RCC 7860 (cell line): ENCODE measurements at regions not wholly inside any gene's neighbourhood (a gene's known extent, or its start where the extent isn't known, plus 50 kb on each side); places are given as distances from the start of the nearest gene placed in this dataset.
A peak's percentile ranks its signal among the peaks of the same experiment; 100 is the strongest.

Experiments used
- DNase-seq: peaks from one replicate; pipeline ENCODE4 v3.0.0-alpha.2; 2015; ENCODE audit warnings: low spot score
- FAIRE-seq: peaks from 2 replicates; lab custom pipeline; 2012; peaks lifted over from hg19 to GRCh38; lab: Jason Lieb, UNC

- no peak for DNase-seq
- no peak for FAIRE-seq
Measured at GRCh38 chr2:79453918-79454317, 58.9 kb upstream of the CTNNA2 start.

DNA sequence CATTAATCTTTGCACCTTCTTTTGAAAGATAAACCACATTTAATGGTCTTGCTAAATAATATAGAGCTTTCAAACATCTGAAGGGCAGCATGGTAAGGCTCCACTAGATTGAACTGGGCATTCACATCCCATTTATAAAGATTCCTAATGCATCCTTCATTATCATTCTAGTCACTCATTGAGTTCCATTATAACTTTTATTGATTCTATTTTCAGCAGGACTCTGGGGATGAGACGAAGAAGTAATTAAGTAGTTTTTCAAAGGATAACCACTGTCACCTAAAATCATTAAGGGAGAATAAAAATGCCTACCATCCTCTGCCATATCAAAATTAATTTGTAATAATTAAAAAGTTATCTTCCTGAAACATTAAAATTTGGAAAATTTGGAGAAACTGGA, 60.2 kb upstream of the CTNNA2 start:
- FAIRE-seq (no peak), DNase-seq (no peak)

GRCh38 chr2:79447463-79447862, 65.4 kb upstream of the CTNNA2 start:
- DNase-seq = no peak
- FAIRE-seq = no peak

GRCh38 chr2:79446313-79446712, 66.5 kb upstream of the CTNNA2 start:
- DNase-seq (no peak), FAIRE-seq (no peak)

DNA sequence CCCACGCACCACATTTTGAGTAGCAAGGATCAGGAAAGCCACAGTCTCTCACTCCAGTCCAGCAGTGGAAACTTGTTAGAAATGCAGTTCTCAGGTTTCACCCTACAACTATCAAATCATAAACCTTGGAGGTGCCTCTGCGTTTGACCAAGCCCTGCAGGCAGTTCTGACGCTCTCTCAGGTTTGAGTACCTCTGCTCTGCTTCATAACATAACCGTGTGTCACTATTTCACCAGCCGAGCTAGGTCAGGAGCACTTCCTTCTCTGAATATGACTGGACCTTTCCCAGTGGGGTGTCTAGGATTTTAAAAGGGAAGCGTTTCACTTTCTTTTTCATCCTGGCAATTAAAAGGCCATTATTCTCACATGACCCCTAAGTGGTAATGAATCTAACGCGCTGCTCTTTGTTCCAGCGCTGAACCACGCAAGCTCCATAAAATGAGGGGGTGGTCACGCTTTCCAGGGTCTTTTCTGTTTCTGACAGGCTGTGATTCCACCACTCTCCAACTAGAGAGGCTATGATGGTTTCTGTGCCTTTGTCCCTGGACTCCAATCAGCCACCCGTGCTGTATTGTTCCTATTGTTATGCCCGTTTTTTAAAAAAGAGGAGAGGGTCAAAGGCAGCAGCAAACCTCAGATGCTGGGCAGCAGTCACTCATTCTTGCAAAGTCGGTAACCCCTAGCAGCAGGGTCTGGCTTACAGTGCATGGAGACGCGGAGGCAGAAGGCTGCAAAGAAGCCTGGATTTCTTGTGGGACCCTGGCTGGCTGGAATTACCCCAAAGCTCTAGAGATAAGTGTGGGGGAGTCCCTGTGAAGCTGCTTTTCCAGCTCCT, 75.2 kb upstream of the CTNNA2 start:
- FAIRE-seq (no peak), DNase-seq (peak; percentile 6)

GRCh38 chr2:79434362-79434761, 78.5 kb upstream of the CTNNA2 start:
- FAIRE-seq (no peak), DNase-seq (no peak)

- no peak for DNase-seq
- FAIRE-seq = no peak
Measured at GRCh38 chr2:79432731-79433146, 80.1 kb upstream of the CTNNA2 start.

- DNase-seq (no peak), FAIRE-seq (no peak)
Measured at GRCh38 chr2:79428745-79429144, 84.1 kb upstream of the CTNNA2 start.

GRCh38 chr2:79414690-79415089, 98.2 kb upstream of the CTNNA2 start:
- no peak for DNase-seq
- FAIRE-seq = no peak

DNA sequence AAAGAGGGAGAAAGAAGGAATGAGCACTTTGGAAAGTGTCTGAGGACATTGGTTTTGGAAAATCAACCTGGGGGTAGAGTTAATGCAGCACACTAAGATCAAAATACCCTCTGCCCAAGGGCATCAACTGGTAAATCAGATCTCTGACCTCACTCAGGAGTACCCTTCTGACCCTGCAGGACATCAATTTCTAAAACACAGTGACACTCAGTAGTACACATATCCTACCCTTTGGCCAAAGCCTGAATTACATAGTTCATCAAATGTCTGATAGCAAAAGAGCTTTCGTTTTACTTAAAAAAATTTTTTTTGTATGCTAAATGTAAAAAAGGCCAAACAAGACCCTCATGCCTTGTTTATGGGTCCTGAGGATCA, 118.4 kb upstream of the CTNNA2 start:
- DNase-seq (no peak), FAIRE-seq (no peak)

- FAIRE-seq (no peak), DNase-seq (peak; percentile 11)
Measured at GRCh38 chr2:79393806-79394484, 118.9 kb upstream of the CTNNA2 start.

DNA sequence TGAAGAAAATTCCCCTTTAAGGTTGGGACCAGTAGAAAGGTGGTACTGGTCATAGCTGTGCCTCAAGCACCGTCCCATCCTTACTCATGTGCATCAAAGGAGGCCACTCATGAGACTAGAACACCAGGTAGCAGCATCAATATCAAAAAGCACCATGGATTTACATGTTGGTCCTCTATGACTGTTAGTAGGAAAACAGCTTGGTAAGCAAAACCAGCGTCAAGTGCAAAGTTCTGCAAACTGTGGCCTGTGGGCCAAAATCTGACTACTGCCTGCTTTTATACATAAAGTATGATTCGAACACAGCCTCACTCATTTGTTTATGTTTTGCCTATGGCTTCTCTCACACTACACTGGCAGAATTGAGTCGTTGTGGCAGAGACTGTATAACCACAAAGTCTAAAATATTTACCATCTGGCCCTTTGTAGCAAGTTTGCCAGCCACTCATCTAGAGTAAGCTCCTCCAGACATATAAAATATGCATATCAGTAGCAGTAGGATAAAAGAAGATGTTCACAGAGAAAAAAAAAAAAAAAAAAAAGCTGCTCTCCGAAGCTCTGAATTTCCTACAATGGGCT, 119.7 kb upstream of the CTNNA2 start:
- DNase-seq (no peak), FAIRE-seq (no peak)

DNA sequence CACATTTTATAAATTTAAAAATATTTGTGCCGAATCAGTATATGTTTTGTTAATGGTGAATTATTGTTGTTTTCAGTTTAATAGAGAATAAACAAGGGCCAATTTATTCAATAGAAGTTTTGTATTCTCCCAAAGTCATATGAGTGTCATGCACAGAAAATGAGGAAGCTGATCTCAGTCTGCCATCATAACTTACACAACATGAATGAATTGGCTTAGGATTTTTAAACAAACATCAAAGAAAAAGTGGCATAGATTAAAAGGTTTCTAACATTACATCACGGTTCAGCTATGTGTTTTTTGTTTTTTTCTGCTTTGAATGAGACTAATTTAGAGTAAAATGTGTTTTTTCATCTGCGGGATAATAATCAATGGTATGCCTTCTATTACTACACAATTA, 123.4 kb upstream of the CTNNA2 start:
- FAIRE-seq (no peak), DNase-seq (no peak)

DNA sequence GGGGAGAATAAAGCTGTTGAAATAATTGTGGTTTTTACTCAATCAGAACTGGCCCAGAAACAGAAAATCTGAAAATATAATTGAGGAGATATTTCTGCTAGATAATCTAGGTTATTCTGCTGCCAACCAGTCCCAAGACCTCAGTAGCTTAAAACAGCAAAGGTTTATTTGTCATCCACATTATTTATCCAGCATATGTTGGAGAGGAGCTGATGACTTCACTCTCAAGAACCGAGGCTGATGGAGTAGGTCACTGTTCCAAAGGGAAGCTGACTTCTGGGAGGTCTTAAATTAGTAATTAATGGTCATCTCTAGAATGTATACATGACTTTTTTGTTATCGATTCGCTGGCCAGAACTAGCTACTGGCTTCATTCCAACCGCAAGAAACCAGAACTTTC, 124.8 kb upstream of the CTNNA2 start:
- no peak for FAIRE-seq

GRCh38 chr2:79387431-79387830, 125.4 kb upstream of the CTNNA2 start:
- DNase-seq (no peak), FAIRE-seq (no peak)

More for the DNA sequence above, 124.8 kb upstream of the CTNNA2 start:
- DNase-seq = no peak

- FAIRE-seq (no peak), DNase-seq (no peak)
Measured at GRCh38 chr2:79383681-79384080, 129.2 kb upstream of the CTNNA2 start.

DNA sequence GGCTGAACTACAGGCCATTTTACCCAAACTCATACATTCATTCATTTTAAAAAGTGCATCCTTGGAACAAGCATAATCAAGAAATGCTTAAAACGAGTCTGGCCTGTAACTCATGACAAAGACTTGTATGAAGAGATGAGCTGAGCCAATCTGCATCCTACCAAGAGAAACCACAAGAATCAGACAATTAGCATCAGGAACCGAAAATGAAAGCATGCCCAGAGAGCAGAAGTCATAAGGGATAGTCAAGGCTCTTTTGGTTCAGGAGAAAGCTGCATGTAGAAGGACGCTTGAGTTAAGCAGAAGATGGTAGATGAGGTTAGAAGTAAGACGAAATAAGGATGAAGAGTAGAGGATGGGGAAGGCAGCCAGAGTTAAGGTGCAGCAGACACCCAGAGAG, 137.0 kb upstream of the CTNNA2 start:
- DNase-seq (no peak), FAIRE-seq (no peak)

DNA sequence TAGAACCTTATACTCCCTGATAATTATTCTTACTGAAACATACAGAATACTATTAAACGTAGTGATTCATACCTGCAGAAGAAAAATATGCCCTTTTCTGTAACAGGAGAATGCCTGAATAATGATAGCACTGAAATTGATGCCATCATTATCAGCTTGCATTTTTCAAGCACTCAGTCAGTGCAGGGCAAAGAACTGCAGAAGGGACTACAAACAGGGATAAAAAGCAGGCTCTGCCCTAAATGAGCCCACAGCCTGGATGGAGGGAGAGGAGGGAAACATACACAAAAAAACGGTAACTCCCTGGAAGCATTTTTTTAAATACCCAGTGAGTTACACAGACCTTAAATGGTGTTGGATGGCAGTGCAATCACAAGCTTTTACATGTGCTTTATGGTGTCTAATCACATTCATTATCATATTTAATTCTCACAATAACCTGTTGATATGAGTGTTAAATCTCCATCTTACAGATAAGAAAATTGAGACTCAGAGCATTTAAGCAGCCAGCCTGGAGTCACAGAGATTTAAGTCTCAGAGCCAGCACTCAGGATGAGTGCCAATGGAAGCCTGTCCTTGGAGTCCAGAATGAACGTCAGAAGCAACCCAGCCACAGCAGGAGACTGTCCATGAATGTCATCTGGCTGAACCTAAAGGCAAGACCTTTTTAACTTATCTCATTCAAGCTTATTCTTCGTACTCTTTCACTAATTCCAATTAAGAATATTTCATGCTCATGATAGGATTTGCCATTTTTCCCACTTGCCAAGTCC, 139.3 kb upstream of the CTNNA2 start:
- no peak for DNase-seq
- no peak for FAIRE-seq

GRCh38 chr2:79370976-79371538, 141.8 kb upstream of the CTNNA2 start:
- DNase-seq (no peak), FAIRE-seq (no peak)

DNA sequence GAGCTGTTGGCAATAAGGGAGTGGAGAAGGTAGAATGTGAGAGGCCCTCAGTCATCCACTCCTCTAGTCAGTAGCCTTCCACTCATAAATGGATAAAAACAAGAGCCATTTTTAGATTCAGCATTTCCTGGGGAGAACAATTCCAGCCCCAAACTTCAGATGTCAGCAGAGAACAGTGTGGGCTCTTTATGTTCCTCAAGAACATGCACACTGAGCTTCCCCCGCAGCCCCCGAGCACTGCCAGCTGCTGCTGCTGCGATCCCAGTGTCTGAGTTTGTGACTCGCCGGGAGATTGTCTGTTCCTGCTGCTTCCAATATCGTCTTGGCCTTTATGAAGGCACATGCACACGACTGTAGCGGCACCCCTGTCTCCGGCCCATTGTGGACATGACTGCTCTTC, 143.7 kb upstream of the CTNNA2 start:
- FAIRE-seq (no peak), DNase-seq (no peak)

DNA sequence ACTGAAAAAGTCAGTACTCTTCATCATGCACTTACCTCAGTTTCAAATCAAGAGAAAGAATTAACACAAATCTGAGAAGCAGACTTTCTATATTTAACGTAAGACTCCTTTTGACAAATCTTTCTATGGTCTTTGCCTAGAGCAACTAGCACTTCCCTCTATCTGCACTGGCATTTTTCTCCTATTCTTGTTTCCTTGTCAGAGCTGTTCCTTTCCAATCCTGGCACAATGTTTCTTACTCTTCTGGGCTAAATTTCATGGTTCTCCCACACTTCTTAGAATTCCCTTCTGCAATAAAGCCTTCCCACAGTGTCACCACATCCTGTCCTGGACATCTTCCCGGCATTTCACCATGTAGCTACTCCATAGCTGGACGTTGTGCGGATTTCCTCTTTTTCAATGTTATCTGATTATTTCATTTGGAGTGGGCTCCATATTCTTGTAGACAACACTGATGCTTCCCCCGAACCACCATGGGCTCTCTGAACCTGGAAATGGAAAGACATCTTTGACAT, 144.7 kb upstream of the CTNNA2 start:
- FAIRE-seq = no peak
- DNase-seq = no peak
